GM19372 (cell line): ENCODE measurements at regions not wholly inside any gene's neighbourhood (a gene's known extent, or its start where the extent isn't known, plus 50 kb on each side); places are given as distances from the start of the nearest gene placed in this dataset.

Experiments
- ATAC-seq: cut with Tn5 transposase; IDR thresholded peaks from one replicate; pipeline ENCODE4 v1.9.1; 2021; ENCODE audit warnings: mild to moderate bottlenecking, low read depth, moderate library complexity; ENCODE audit not compliant: unreplicated experiment

DNA sequence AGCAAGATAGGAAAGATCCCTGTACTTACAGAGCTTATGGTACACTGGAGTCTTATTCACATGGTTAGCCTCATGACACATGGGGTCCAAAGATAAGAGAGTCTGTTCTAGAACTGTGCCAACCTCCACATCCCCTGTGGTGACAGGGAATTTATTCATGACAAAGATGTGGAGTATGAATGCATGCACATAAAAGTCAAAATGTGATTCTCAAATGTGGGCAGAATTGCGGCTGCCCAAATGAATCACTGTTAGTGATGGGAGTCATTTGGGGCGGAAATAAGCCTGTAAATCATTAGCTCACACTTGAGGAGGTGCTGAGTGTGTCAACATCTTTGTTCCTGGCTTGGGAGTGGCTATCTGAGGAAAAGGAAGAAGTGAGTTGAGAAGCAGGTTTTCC is 560.6 kb downstream of the SLC4A3 start:
- ATAC-seq: no peak

DNA sequence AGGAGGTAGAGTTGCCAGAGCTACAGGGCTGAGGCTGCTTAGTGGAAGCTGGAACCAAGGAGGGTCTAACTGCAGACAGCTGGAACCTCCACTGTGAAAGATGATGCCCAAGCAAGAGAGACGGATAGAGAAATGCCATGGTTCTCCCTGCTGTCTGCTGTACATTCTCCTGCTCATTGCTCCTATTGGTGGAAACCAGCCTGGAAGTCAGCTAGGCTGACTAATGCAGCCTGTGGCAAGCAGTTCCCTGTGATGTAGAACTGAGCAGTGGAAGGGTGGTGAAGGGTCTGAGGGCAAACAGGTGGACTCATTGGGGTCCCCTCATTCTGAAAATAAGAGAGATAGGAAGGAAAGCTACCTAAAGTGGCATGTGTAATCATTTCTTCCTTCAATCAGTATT is 563.6 kb downstream of the SLC4A3 start:
- no peak for ATAC-seq

GRCh38 chr2:220191737-220192136 is 564.3 kb downstream of the SLC4A3 start:
- ATAC-seq: no peak

GRCh38 chr2:220192994-220193753 is 565.7 kb downstream of the SLC4A3 start:
- no peak for ATAC-seq

DNA sequence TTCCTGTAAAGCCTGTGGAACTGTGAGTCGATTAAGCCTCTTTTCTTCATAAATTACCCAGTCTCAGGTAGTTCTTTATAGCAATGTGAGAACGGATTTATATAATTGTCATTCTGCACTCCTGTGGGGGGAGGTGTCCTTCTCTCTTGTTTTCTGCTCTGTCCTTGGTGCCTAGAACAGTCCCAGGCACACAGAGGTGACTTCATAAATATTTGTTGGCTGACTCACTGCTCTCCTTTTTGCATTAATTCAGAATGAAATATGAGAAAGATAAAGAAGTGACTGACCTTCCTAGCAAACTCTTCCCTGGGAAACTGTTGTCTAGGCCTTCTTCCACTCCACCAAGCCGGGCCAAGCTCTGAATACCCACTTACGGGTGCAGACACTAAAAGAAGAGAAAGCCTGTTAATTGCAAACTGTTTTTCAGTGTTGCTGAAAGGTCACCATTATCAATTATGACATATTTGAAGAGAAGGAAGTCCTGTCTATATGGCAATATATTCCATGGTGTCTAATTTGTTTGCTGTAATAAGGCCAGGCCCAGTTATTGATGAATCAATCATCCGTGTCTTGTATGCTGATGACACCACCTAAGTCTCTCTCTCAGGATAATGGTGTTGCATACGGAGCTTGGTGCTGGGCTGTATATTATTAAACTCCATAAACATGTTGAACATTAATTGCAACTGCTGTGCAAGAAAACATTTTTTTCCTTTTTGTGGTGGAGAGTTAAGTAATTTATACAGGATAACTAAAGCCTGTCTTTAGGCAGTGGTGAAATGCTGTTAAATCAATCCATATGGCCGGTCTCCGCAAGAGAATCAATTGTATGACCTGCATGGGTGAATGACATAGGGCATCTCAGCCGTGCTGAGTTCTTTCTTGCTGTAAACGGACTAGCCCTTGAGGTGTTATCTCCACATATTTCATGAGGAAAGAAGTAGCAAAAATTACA is 567.5 kb downstream of the SLC4A3 start:
- ATAC-seq: no peak

- ATAC-seq: no peak
Observed at GRCh38 chr2:220198896-220199295, 571.5 kb downstream of the SLC4A3 start.

DNA sequence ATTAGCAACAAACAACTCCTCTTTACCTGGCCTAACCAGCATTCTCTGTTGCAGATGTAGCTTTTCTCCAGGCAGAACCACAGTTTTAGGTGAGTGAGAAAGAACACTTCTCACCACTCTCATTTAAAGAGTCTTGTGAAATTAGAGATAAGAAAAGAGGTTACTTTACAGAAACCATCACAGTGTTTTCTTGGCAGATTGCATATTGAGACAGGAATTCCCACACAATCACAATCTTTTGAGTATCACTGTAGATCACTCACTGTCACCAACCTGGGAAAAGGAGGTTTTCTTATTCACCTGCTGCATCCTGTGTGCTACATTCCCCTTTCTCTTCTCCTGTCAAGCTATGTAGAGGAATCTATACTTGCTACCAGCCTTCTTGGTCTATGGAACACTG is 574.6 kb downstream of the SLC4A3 start:
- no peak for ATAC-seq

GRCh38 chr2:220209093-220209492 is 581.7 kb downstream of the SLC4A3 start:
- no peak for ATAC-seq

- no peak for ATAC-seq
Observed at GRCh38 chr2:220209751-220210150, 582.3 kb downstream of the SLC4A3 start.

DNA sequence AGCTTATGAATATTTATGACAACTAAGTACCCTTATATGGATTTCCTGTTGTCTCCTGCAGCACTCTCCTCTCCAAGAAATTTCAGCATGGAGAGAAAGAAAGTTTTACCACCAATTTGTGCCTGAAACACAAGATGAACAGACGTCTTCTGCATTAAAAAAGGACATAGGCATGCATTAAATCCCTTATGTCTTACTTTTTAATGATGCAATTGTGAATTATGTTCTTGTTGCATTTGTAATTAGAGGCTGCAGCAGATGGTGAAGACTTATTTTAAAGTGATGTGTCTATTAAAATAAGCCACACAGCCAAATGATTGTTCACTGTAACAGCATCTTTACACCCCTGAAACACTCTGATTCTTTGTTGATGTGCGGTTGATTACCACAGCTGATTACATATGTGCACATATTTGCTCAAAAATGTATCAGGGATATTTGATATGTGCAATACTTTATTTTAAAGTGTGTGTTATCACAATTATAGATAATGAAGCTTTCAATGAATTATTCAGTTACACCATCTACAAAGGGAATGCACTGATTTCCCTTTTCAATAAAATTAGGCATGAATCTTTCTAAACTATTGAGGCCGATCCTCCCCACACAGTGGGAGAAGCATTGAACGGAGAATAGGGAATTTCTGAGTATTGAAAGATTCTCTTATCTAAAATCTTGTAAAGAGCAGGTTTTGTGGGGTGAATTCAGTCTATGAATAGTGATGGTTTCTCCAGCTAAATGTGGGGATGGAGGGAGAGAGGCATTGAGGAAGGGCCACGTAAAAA is 585.1 kb downstream of the SLC4A3 start:
- ATAC-seq: no peak

GRCh38 chr2:220215785-220216184 is 588.4 kb downstream of the SLC4A3 start:
- no peak for ATAC-seq

DNA sequence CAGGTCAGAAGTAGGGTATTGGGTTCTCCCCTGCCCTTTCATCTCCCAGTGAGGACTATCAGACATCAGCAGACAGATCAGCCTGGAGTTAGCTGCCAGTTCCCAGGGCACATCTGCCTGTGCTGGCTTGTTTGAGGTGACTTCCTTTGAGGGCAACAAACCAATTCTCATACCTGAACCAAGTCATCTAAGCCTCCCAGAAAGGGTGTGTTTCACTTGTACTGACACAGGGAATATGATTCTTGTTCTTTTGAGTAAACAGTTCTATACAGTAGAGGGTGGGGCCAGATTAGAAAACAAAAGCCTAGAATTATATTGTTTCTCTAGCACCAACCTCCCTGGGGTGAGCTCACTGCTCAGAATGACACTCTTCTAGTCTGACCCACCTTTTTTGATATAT is 591.9 kb downstream of the SLC4A3 start:
- ATAC-seq: no peak

DNA sequence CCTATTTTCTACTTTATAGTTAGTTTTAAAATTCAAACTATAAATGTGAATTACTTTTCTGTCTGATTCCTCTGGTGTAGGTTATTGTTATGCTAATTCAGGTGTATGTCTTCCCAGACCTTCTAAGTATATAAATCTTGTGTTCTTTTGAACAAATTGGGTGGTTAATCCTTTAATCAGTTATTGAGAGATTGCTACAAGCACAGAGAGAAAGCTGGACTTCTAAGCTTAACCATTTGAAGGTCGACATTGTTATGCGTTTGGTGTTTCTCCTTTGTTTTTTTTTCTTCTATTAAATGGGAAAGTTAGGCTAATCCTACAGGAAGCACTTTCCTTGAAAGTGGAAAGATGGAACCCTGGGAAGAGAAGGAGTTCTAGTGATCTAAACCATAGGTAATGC is 592.6 kb downstream of the SLC4A3 start:
- ATAC-seq: no peak

DNA sequence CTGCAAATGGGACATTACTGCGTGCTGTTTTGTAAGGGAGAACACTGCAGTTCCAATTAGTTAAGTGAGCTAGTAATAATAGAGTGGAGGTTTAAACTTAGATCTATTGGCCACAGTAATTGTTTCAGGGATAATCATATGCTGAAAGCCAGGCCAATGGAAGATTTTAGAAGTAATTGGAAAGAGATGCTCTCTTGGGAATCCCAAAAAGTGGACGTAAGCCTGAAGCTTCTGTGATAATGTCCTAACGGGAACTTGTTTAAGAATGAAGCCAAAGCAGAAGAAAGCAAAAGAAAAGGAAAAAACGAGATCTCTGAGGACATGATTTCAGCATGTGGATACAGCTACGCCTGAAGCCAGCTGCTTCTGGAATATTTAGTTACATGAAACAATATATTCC is 594.6 kb downstream of the SLC4A3 start:
- ATAC-seq: no peak

DNA sequence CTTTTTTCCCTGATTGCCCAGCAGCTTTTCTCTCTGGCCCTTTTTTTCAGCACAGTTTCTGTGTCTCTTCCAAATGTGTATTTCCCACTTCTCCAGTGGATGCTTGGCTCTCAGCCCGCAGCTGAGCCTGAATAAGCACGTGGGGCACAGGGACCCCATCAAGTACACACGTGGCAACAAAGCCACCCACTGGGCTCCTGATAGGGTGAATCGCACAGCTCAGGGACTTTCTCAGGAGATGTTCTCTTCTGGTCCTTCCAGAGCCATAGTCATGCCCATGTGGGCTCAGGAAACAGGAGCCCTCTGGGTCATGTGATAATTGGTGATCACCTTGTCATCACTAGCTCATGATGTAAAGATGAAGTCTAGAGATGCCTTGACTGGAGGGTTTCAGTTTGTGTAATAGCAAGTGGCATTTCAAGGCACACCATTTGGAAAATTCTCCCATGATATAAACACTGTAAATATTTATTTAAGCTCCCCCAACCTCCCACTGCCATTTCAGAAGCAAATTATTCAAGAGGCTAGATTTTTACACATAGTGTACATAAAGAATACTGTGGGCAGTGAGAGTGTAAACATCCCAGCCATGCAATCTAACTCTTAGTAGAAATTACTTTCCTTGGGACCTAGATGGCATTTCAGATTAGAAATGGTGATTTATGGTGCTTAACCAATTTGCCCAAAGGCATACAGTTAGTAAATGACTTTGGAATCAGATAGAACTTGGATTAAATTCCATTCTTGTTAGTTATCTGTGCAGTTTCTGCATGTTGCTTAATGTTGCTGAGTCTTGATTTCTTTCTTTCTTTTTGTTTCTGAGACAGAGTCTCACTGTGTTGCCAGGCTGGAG is 597.5 kb downstream of the SLC4A3 start:
- no peak for ATAC-seq

GRCh38 chr2:220226076-220226475 is 598.6 kb downstream of the SLC4A3 start:
- ATAC-seq: no peak

DNA sequence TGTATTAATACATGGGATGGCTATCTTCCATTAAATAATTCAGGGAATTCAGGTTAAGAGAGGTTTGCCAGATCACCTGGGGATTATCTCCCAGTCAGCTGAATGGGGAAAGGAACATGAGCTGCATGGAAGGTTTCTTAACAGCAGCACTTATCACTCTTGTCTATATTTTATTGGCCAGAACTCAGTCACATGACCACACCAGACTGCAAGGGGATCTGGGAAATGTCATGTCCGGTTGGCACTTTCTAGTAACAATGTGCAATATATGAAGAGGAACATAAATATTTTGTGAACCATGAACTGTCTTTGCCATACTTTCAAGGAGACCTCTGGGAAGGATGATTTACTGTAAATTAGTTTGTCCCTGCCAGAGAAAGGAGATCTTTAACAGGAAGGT is 599.1 kb downstream of the SLC4A3 start:
- ATAC-seq: no peak

DNA sequence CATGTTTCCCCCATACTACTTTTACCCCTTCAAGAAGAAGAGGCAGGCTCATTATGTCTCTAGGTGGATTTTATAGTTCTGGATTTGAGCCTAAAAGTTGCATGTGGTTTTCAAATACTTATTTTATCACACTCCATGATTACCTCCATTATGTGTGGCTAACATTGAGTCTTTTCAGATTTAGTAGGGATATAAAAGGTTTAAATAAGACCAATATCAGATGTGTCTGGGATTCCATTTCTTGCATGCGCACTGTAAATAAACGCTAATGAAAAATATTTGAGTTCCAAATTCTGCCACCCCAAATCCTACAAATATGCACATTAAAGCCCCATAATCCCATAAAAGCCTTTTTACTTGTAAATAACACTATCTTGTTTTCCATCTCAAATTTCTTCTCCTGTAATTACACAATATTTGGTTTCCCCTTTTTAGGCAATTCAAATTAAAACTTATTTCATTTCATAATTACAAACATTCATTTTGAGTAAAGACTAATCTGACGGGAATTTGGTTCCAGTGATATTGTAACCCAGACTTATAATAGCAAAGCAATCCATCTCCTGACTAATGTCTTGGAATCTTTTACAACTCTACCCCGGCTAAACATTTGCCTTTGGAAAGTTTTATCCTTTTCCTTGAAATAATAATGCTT is 600.0 kb downstream of the SLC4A3 start:
- no peak for ATAC-seq

- no peak for ATAC-seq
Observed at GRCh38 chr2:220228310-220229006, 601.0 kb downstream of the SLC4A3 start.
